HCT116 (cell line): ENCODE measurements at regions not wholly inside any gene's neighbourhood (a gene's known extent, or its start where the extent isn't known, plus 50 kb on each side); places are given as distances from the start of the nearest gene placed in this dataset.

ENCODE experiments used
- ATAC-seq: fragments of 200-7000 bp; cut with Tn5 transposase; 2 replicates; pipeline ENCODE4 v1.9.1; 2020; ENCODE audit warnings: mild to moderate bottlenecking, moderate library complexity
- BruUV-seq: library from RNA; stranded (reverse); fragments of 400-500 nt; replicated peaks from 2 replicates; lab custom pipeline; 2021; lab: Mats Ljungman, UMichigan
- CTCF ChIA-PET: fragments of 300-600 bp; sonication (Branson Sonifier 250); formaldehyde crosslinking; loops from one replicate; lab custom pipeline; 2021; ENCODE audit warnings: antibody characterized with exemption; lab: Charles Lee
- POLR2A ChIA-PET: fragments of 300-600, 350-600 bp; sonication (Branson Sonifier 250); formaldehyde crosslinking; loops from one replicate; lab custom pipeline; 2021; ENCODE audit warnings: antibody characterized with exemption; lab: Charles Lee
- RAD21 ChIA-PET, 2 experiments: fragments of 300-600 bp; sonication (Branson Sonifier 250); formaldehyde crosslinking; loops; one replicate each; lab custom pipeline; 2023; ENCODE audit warnings: low total read pairs in 2 of 2; ENCODE audit not compliant: uncharacterized antibody in 2 of 2, unreplicated experiment in 2 of 2, low non-redundant PET in 1 of 2; lab: Charles Lee
- DNase-seq: peaks from one replicate; pipeline ENCODE4 v3.0.0-alpha.2; 2010; ENCODE audit warnings: low read depth, low spot score
- H2AFZ ChIP-seq: fragments of 200-600 bp; shearing (Covaris generic), sonication (generic); 2 replicates; pipeline ENCODE4 v1.6.1; 2017; ENCODE audit warnings: low read depth, mixed run types, mixed read lengths, antibody characterized with exemption, low read length; ENCODE audit not compliant: poor library complexity, severe bottlenecking
- H3K27ac ChIP-seq: 2 replicates; pipeline ENCODE4 v1.5.1; 2012; ENCODE audit warnings: low read depth, low read length
- H3K27me3 ChIP-seq: fragments of 200-600 bp; sonication (generic); 2 replicates; pipeline ENCODE4 v1.6.1; 2016; ENCODE audit warnings: mixed run types, low read length, mixed read lengths; ENCODE audit not compliant: insufficient read depth
- H3K36me3 ChIP-seq, 2 experiments: fragments of 200-500 bp in 1 of 2; fragments of 200-600 bp in 1 of 2; sonication (Bioruptor generic) in 1 of 2; sonication (generic) in 1 of 2; 2 replicates each; pipeline versions ENCODE4 v1.5.1 to v1.6.1; 2014 to 2016; ENCODE audit warnings: low read length in 2 of 2, inconsistent platforms in 1 of 2, mixed read lengths in 1 of 2, mixed run types in 1 of 2; ENCODE audit not compliant: insufficient read depth in 2 of 2, control insufficient read depth in 1 of 2
- H3K4me1 ChIP-seq, 2 experiments: fragments of 200-600 bp in 1 of 2; sonication (generic) in 1 of 2; 2 replicates each; pipeline versions ENCODE4 v1.5.1 to v1.6.1; 2012 to 2017; ENCODE audit warnings: low read length in 2 of 2, inconsistent platforms in 1 of 2, mild to moderate bottlenecking in 1 of 2, mixed read lengths in 1 of 2, mixed run types in 1 of 2, moderate library complexity in 1 of 2; ENCODE audit not compliant: insufficient read depth in 2 of 2, control insufficient read depth in 1 of 2
- H3K4me2 ChIP-seq: fragments of 200-600 bp; sonication (generic); 2 replicates; pipeline ENCODE4 v1.6.1; 2017; ENCODE audit warnings: mixed run types, low read length, mixed read lengths
- H3K4me3 ChIP-seq, 2 experiments: fragments of 200-600 bp in 1 of 2; sonication (generic) in 1 of 2; replicated peaks in 1 of 2; 2 replicates each; pipeline ENCODE4 v1.5.1; 2011 to 2016; ENCODE audit warnings: low read length in 2 of 2, control low read depth in 1 of 2, low read depth in 1 of 2, mild to moderate bottlenecking in 1 of 2, mixed read lengths in 1 of 2, mixed run types in 1 of 2
- H3K79me2 ChIP-seq: fragments of 200-600 bp; sonication (generic); 2 replicates; pipeline ENCODE4 v1.6.1; 2017; ENCODE audit warnings: mild to moderate bottlenecking, mixed run types, low read length, moderate library complexity, mixed read lengths; ENCODE audit not compliant: insufficient read depth
- H3K9ac ChIP-seq: fragments of 200-600 bp; sonication (generic); 2 replicates; pipeline ENCODE4 v1.6.1; 2016; ENCODE audit warnings: low read length, mixed read lengths
- H3K9me2 ChIP-seq: fragments of 200-600 bp; sonication (generic), shearing (Covaris generic); 2 replicates; pipeline ENCODE4 v1.6.1; 2017; ENCODE audit warnings: mixed run types, mild to moderate bottlenecking, moderate library complexity; ENCODE audit not compliant: insufficient read depth
- H3K9me3 ChIP-seq, 2 experiments: fragments of 200-500 bp in 1 of 2; fragments of 200-600 bp in 1 of 2; sonication (Bioruptor generic) in 1 of 2; sonication (generic) in 1 of 2; 2 replicates each; pipeline ENCODE4 v1.6.1; 2014 to 2017; ENCODE audit warnings: low read length in 2 of 2, mixed read lengths in 2 of 2, inconsistent platforms in 1 of 2, low read depth in 1 of 2, mild to moderate bottlenecking in 1 of 2, mixed run types in 1 of 2, moderate library complexity in 1 of 2; ENCODE audit not compliant: control insufficient read depth in 1 of 2, insufficient read depth in 1 of 2
- H4K20me1 ChIP-seq: fragments of 200-600 bp; sonication (generic), shearing (Covaris generic); 2 replicates; pipeline ENCODE4 v1.6.1; 2017; ENCODE audit warnings: mixed run types, mild to moderate bottlenecking, moderate library complexity; ENCODE audit not compliant: insufficient read depth
- CBX3 ChIP-seq: IDR thresholded peaks from 2 replicates; pipeline ENCODE4 v1.6.1; 2012; ENCODE audit warnings: low read depth
- EGR1 ChIP-seq: IDR thresholded peaks from 2 replicates; pipeline ENCODE4 v1.6.1; 2012; ENCODE audit warnings: low read depth
- EZH2phosphoT487 ChIP-seq: fragments of 200-600 bp; IDR thresholded peaks from 2 replicates; pipeline ENCODE4 v1.6.1; 2018; ENCODE audit warnings: antibody characterized with exemption, borderline replicate concordance
- POLR2AphosphoS5 ChIP-seq: IDR thresholded peaks from 2 replicates; pipeline ENCODE4 v1.6.1; 2011; ENCODE audit warnings: mild to moderate bottlenecking, low read depth, low read length, moderate library complexity
- SP1 ChIP-seq: IDR thresholded peaks from 2 replicates; pipeline ENCODE4 v1.6.1; 2012; ENCODE audit warnings: low read depth
- ZFX ChIP-seq: fragments of 450-650 bp; IDR thresholded peaks from 2 replicates; pipeline ENCODE4 v1.6.1; 2017
- intact Hi-C: fragments of 100-400 bp; cut with micrococcal nuclease; formaldehyde crosslinking; loops from 2 replicates; pipeline ENCODE4 v1.10.0; 2022

- Histone ChIP-seq H3K36me3 (no peaks in the 10 kb centered on the region), H3K4me2 (no peak overlapping the region), H3K9me3 (no peaks in the 10 kb centered on the region), H3K9me2 (no peaks in the 10 kb centered on the region), H3K9ac (no peak overlapping the region), H3K27ac (no peak overlapping the region), H3K27me3 (no peaks in the 10 kb centered on the region), H3K79me2 (no peaks in the 10 kb centered on the region), H4K20me1 (no peaks in the 10 kb centered on the region), H2AFZ (no peak overlapping the region), H3K4me1 (no peaks in the 10 kb centered on the region), H3K4me3 (no peak overlapping the region)
- intact Hi-C loops = no loop called here
- no TSS peak for BruUV-seq
- ChIA-PET POLR2A (no interaction called here), RAD21 (no interaction called here), CTCF (no interaction called here)
- DNase-seq (no peak), ATAC-seq (no peak)
- TF ChIP-seq ZFX (no peak), EGR1 (no peak), SP1 (no peak)
Measured at GRCh38 chr15:77727635-77728304, 95.1 kb upstream of the LINGO1 start.

GRCh38 chr15:77724715-77725114 is 92.0 kb upstream of the LINGO1 start:
- Histone ChIP-seq H3K9me2 (no peaks in the 10 kb centered on the region), H3K4me2 (no peak overlapping the region), H3K36me3 (no peaks in the 10 kb centered on the region), H3K9ac (no peak overlapping the region), H3K4me1 (0 out of 4 replicates have a peak, but pooled peaks cover 0 to 2% of the 10 kb centered on the region in 2 experiments), H3K4me3 (no peak overlapping the region), H3K27me3 (no peaks in the 10 kb centered on the region), H3K27ac (no peak overlapping the region), H3K79me2 (no peaks in the 10 kb centered on the region), H3K9me3 (no peaks in the 10 kb centered on the region), H4K20me1 (no peaks in the 10 kb centered on the region), H2AFZ (no peak overlapping the region)
- BruUV-seq = no TSS peak
- TF ChIP-seq POLR2AphosphoS5 (no peak), CBX3 (no peak), SP1 (no peak), EZH2phosphoT487 (no peak)
- intact Hi-C loops = no loop called here
- RAD21 ChIA-PET = no interaction called here
- CTCF ChIA-PET = no interaction called here
- POLR2A ChIA-PET = no interaction called here
- ATAC-seq = no peak
- no peak for DNase-seq
